Transverse colon (tissue), 4 donors: ENCODE measurements at regions not wholly inside any gene's neighbourhood (a gene's known extent, or its start where the extent isn't known, plus 50 kb on each side); places are given as distances from the start of the nearest gene placed in this dataset.

Source experiments
- DNase-seq: peaks from one replicate; pipeline ENCODE4 v3.0.0-alpha.2; 2019
- H3K27ac ChIP-seq, 4 donors: fragments of 200-600 bp; sonication (generic); 2 replicates each; pipeline ENCODE4 v1.5.1; 2016 to 2018; ENCODE audit warnings: inconsistent platforms in 4 of 4
- H3K27me3 ChIP-seq: fragments of 200-600 bp; sonication (generic); 2 replicates; pipeline ENCODE4 v1.5.1; 2017; ENCODE audit warnings: inconsistent platforms
- H3K36me3 ChIP-seq, 4 donors: fragments of 200-600 bp; sonication (generic); 2 replicates each; pipeline ENCODE4 v1.5.1; 2017 to 2019; ENCODE audit warnings: inconsistent platforms in 4 of 4
- H3K4me1 ChIP-seq, 4 donors: fragments of 200-600 bp; sonication (generic); 2 replicates each; pipeline ENCODE4 v1.5.1; 2017 to 2020; ENCODE audit warnings: inconsistent platforms in 4 of 4
- H3K4me3 ChIP-seq, 4 donors: fragments of 200-600 bp; sonication (generic); 1 replicate in 1 of 4; 2 replicates in 3 of 4; pipeline versions ENCODE4 v1.5.1 to v1.6.1; 2017 to 2019; ENCODE audit warnings: inconsistent platforms in 4 of 4
- H3K9me3 ChIP-seq, 2 donors: fragments of 200-600 bp; sonication (generic); 2 replicates each; pipeline ENCODE4 v1.5.1; 2017 to 2019; ENCODE audit warnings: inconsistent platforms in 2 of 2
- CTCF ChIP-seq, 5 experiments: fragments of 200-600 bp in 3 of 5; fragments of 450-650 bp in 2 of 5; sonication (generic) in 3 of 5; IDR thresholded peaks; 1 replicate in 2 of 5; 2 replicates in 3 of 5; pipeline ENCODE4 v1.5.1; 2016 to 2017; ENCODE audit warnings: antibody characterized with exemption in 5 of 5, inconsistent platforms in 3 of 5, mild to moderate bottlenecking in 2 of 5, moderate library complexity in 1 of 5
- EP300 ChIP-seq: sonication (generic); formaldehyde crosslinking; IDR thresholded peaks from one replicate; pipeline ENCODE4 v1.6.1; 2017; ENCODE audit warnings: antibody characterized with exemption, low read depth
- POLR2A ChIP-seq: fragments of 450-650 bp; IDR thresholded peaks from one replicate; pipeline ENCODE4 v1.6.1; 2016; ENCODE audit warnings: antibody characterized with exemption, mild to moderate bottlenecking, moderate library complexity
- POLR2AphosphoS5 ChIP-seq, 3 donors: sonication (generic); formaldehyde crosslinking; IDR thresholded peaks; one replicate each; pipeline ENCODE4 v1.6.1; 2016; ENCODE audit warnings: antibody characterized with exemption in 3 of 3
- WGBS, 2 donors: methylation state at CpG; one replicate each; pipeline ENCODE4 v1.1.5; 2018; ENCODE audit warnings: low coverage in 1 of 2; 5-methylcytosine and 5-hydroxymethylcytosine counted together
- in situ Hi-C, 4 donors: fragments of 200-750 bp; cut with MboI; loops; one replicate each; pipeline versions ENCODE4 v1.15.0 to v1.15.1; 2017; ENCODE audit warnings: low sequenced_read_pairs in 3 of 4, low pct_ligation_motif_present in 1 of 4, low pct_unique_long_range_greater_than_20kb in 1 of 4
- intact Hi-C: fragments of 100-400 bp; cut with DNase I; formaldehyde crosslinking; loops from one replicate; pipeline ENCODE4 v1.15.1; 2023; ENCODE audit warnings: low total_unique reads

GRCh38 chr3:148100476-148100875 lies 597.2 kb upstream of the AGTR1 start:
- Histone ChIP-seq H3K27me3 (no peaks in the 10 kb centered on the region), H3K36me3 (no peaks in the 10 kb centered on the region), H3K4me3 (no peak overlapping the region), H3K4me1 (no peaks in the 10 kb centered on the region), H3K27ac (no peak overlapping the region), H3K9me3 (no peaks in the 10 kb centered on the region)
- in situ Hi-C loops (no loop called here), intact Hi-C loops (no loop called here)
- TF ChIP-seq POLR2AphosphoS5 (IDR thresholded peaks at IDR 0.05): no peak
- no peak for TF ChIP-seq EP300
- TF ChIP-seq CTCF (IDR thresholded peaks at IDR 0.05): no peak
- TF ChIP-seq POLR2A: no peak
- no peak for DNase-seq

GRCh38 chr3:148101061-148101460 lies 596.6 kb upstream of the AGTR1 start:
- Histone ChIP-seq H3K9me3 (no peaks in the 10 kb centered on the region), H3K4me3 (no peak overlapping the region), H3K36me3 (no peaks in the 10 kb centered on the region), H3K27me3 (no peaks in the 10 kb centered on the region), H3K4me1 (no peaks in the 10 kb centered on the region), H3K27ac (no peak overlapping the region)
- 50% methylated on average over 1 of the region's 1 CpG; no CpG with 5 or more reads in 1 of the 2 donors for WGBS, 2 donors
- in situ Hi-C loops: no loop called here
- intact Hi-C loops: no loop called here
- TF ChIP-seq POLR2AphosphoS5 (IDR thresholded peaks at IDR 0.05) (no peak), EP300 (no peak), CTCF (IDR thresholded peaks at IDR 0.05) (no peak), POLR2A (no peak)
- DNase-seq: no peak

- intact Hi-C loops (no loop called here), in situ Hi-C loops (no loop called here)
- H3K27ac ChIP-seq: no peak overlapping the region
- no peaks in the 10 kb centered on the region for H3K36me3 ChIP-seq
- no peak overlapping the region for H3K4me3 ChIP-seq
- WGBS, 2 donors: 93% methylated on average over 1 of the region's 1 CpG
- no peaks in the 10 kb centered on the region for H3K9me3 ChIP-seq
- no peak for DNase-seq
- H3K4me1 ChIP-seq: no peaks in the 10 kb centered on the region
- TF ChIP-seq POLR2AphosphoS5 (IDR thresholded peaks at IDR 0.05): no peak
- TF ChIP-seq EP300: no peak
- no peak for TF ChIP-seq CTCF (IDR thresholded peaks at IDR 0.05)
- TF ChIP-seq POLR2A: no peak
- no peaks in the 10 kb centered on the region for H3K27me3 ChIP-seq
Measured at GRCh38 chr3:148102156-148102555, 595.5 kb upstream of the AGTR1 start.

- intact Hi-C loops (no loop called here), in situ Hi-C loops (no loop called here)
- Histone ChIP-seq H3K4me1 (no peaks in the 10 kb centered on the region), H3K27ac (no peak overlapping the region), H3K9me3 (no peaks in the 10 kb centered on the region), H3K36me3 (no peaks in the 10 kb centered on the region), H3K4me3 (no peak overlapping the region), H3K27me3 (no peaks in the 10 kb centered on the region)
- TF ChIP-seq POLR2AphosphoS5 (IDR thresholded peaks at IDR 0.05) (no peak), EP300 (no peak), POLR2A (no peak)
- DNase-seq: no peak
- WGBS, 2 donors: 66 to 78% methylated on average over 2 of the region's 2 CpGs
Measured at GRCh38 chr3:148106062-148106461, 591.6 kb upstream of the AGTR1 start.

GRCh38 chr3:148126956-148127355 lies 570.7 kb upstream of the AGTR1 start:
- in situ Hi-C loops: no loop called here
- intact Hi-C loops: no loop called here
- H3K4me3 ChIP-seq: no peak overlapping the region
- no peaks in the 10 kb centered on the region for H3K4me1 ChIP-seq
- TF ChIP-seq EP300: no peak
- no peak for TF ChIP-seq POLR2A
- TF ChIP-seq POLR2AphosphoS5 (IDR thresholded peaks at IDR 0.05): no peak
- H3K27ac ChIP-seq: no peak overlapping the region
- no peaks in the 10 kb centered on the region for H3K36me3 ChIP-seq
- 40 to 47% methylated on average over 2 of the region's 2 CpGs for WGBS, 2 donors
- no peaks in the 10 kb centered on the region for H3K27me3 ChIP-seq
- no peaks in the 10 kb centered on the region for H3K9me3 ChIP-seq
- DNase-seq: no peak
